SJCRH30 (cell line): ENCODE measurements at regions not wholly inside any gene's neighbourhood (a gene's known extent, or its start where the extent isn't known, plus 50 kb on each side); places are given as distances from the start of the nearest gene placed in this dataset.
"Not testable (repeated sequence)": the region's sequence is repeated elsewhere in the genome, so short reads cannot be mapped to it uniquely, and the experiment has no call there.

Experiments
- DNase-seq, 2 experiments: peaks; one replicate each; pipeline ENCODE4 v3.0.0-alpha.2; 2015 to 2020
- H3K27ac ChIP-seq: fragments of 250-450 bp; sonication (Bioruptor Pico); 2 replicates; pipeline ENCODE4 v1.5.1; 2020; ENCODE audit warnings: mild to moderate bottlenecking, moderate library complexity
- H3K27me3 ChIP-seq: fragments of 250-450 bp; sonication (Bioruptor Pico); 2 replicates; pipeline ENCODE4 v1.5.1; 2020; ENCODE audit warnings: mild to moderate bottlenecking, moderate library complexity
- H3K36me3 ChIP-seq: fragments of 250-450 bp; sonication (Bioruptor Pico); 2 replicates; pipeline ENCODE4 v1.5.1; 2020; ENCODE audit warnings: mild to moderate bottlenecking, moderate library complexity
- H3K4me1 ChIP-seq: fragments of 250-450 bp; sonication (Bioruptor Pico); 2 replicates; pipeline ENCODE4 v1.5.1; 2020; ENCODE audit warnings: mild to moderate bottlenecking, moderate library complexity
- H3K4me3 ChIP-seq: fragments of 250-450 bp; sonication (Bioruptor Pico); 2 replicates; pipeline ENCODE4 v1.5.1; 2020; ENCODE audit warnings: mild to moderate bottlenecking, moderate library complexity
- H3K9me3 ChIP-seq: fragments of 250-450 bp; sonication (Bioruptor Pico); replicated peaks from 2 replicates; pipeline ENCODE4 v1.5.1; 2020; ENCODE audit warnings: mild to moderate bottlenecking, moderate library complexity

GRCh38 chr18:14239224-14239623 is 107.0 kb upstream of the ZNF519 start:
- not testable (repeated sequence) for H3K27ac ChIP-seq, DNase-seq, H3K27me3 ChIP-seq, H3K4me1 ChIP-seq, H3K36me3 ChIP-seq, H3K4me3 ChIP-seq, H3K9me3 ChIP-seq

- not testable (repeated sequence) for H3K27ac ChIP-seq, H3K9me3 ChIP-seq, H3K4me1 ChIP-seq, H3K36me3 ChIP-seq, H3K27me3 ChIP-seq, H3K4me3 ChIP-seq
- peak in 1 of 2 experiments; percentile 0 for DNase-seq
Observed at GRCh38 chr18:14236356-14237048, 104.3 kb upstream of the ZNF519 start.

- not testable (repeated sequence) for H3K36me3 ChIP-seq, H3K4me1 ChIP-seq, H3K4me3 ChIP-seq, H3K27ac ChIP-seq, DNase-seq, H3K9me3 ChIP-seq, H3K27me3 ChIP-seq
Observed at GRCh38 chr18:14225286-14225679, 93.0 kb upstream of the ZNF519 start.

GRCh38 chr18:14224551-14225285 is 92.5 kb upstream of the ZNF519 start:
- H3K36me3 ChIP-seq, DNase-seq, H3K27me3 ChIP-seq, H3K4me3 ChIP-seq, H3K27ac ChIP-seq, H3K4me1 ChIP-seq, H3K9me3 ChIP-seq: not testable (repeated sequence)

- not testable (repeated sequence) for H3K27me3 ChIP-seq, H3K36me3 ChIP-seq, H3K27ac ChIP-seq, H3K4me3 ChIP-seq, H3K9me3 ChIP-seq, H3K4me1 ChIP-seq, DNase-seq
Observed at GRCh38 chr18:14223919-14224318, 91.7 kb upstream of the ZNF519 start.

- H3K27me3 ChIP-seq, H3K27ac ChIP-seq, H3K36me3 ChIP-seq, H3K4me3 ChIP-seq, H3K4me1 ChIP-seq, DNase-seq, H3K9me3 ChIP-seq: not testable (repeated sequence)
Observed at GRCh38 chr18:14223231-14223822, 91.1 kb upstream of the ZNF519 start.

GRCh38 chr18:14222354-14223221 is 90.4 kb upstream of the ZNF519 start:
- H3K4me3 ChIP-seq, H3K27me3 ChIP-seq, H3K36me3 ChIP-seq, H3K9me3 ChIP-seq, H3K4me1 ChIP-seq, H3K27ac ChIP-seq, DNase-seq: not testable (repeated sequence)

- Histone ChIP-seq H3K27me3 (no peaks in the 10 kb centered on the region), H3K4me3 (no peak overlapping the region), H3K4me1 (no peaks in the 10 kb centered on the region), H3K36me3 (no peaks in the 10 kb centered on the region), H3K27ac (no peak overlapping the region), H3K9me3 (no peaks in the 10 kb centered on the region)
- no peak for DNase-seq
Observed at GRCh38 chr18:14221689-14222088, 89.5 kb upstream of the ZNF519 start.

- not testable (repeated sequence) for DNase-seq, H3K36me3 ChIP-seq, H3K27me3 ChIP-seq, H3K27ac ChIP-seq, H3K9me3 ChIP-seq, H3K4me1 ChIP-seq, H3K4me3 ChIP-seq
Observed at GRCh38 chr18:14215952-14216351, 83.7 kb upstream of the ZNF519 start.

GRCh38 chr18:14203424-14203823 is 71.2 kb upstream of the ZNF519 start:
- H3K4me3 ChIP-seq, H3K4me1 ChIP-seq, H3K27ac ChIP-seq, H3K36me3 ChIP-seq, DNase-seq, H3K9me3 ChIP-seq, H3K27me3 ChIP-seq: not testable (repeated sequence)

GRCh38 chr18:14190776-14191442 is 58.7 kb upstream of the ZNF519 start:
- H3K9me3 ChIP-seq, H3K4me1 ChIP-seq, H3K27me3 ChIP-seq, DNase-seq, H3K4me3 ChIP-seq, H3K36me3 ChIP-seq, H3K27ac ChIP-seq: not testable (repeated sequence)

GRCh38 chr18:14189858-14190257 is 57.6 kb upstream of the ZNF519 start:
- Histone ChIP-seq H3K36me3 (no peaks in the 10 kb centered on the region), H3K27ac (no peak overlapping the region), H3K4me1 (no peaks in the 10 kb centered on the region), H3K4me3 (no peak overlapping the region), H3K27me3 (no peaks in the 10 kb centered on the region), H3K9me3 (no peaks in the 10 kb centered on the region)
- no peak for DNase-seq

GRCh38 chr18:14188751-14189406 is 56.6 kb upstream of the ZNF519 start:
- not testable (repeated sequence) for H3K27me3 ChIP-seq, H3K4me3 ChIP-seq, H3K9me3 ChIP-seq, H3K27ac ChIP-seq, H3K36me3 ChIP-seq, DNase-seq, H3K4me1 ChIP-seq
